OCI-M2 (cell line): ENCODE measurements at regions not wholly inside any gene's neighbourhood (a gene's known extent, or its start where the extent isn't known, plus 50 kb on each side); places are given as distances from the start of the nearest gene placed in this dataset.

ENCODE experiments used
- DNase-seq: peaks from one replicate; lab custom pipeline; 2025; ENCODE audit not compliant: unreplicated experiment; lab: John Stamatoyannopoulos, UW

- DNase-seq = no peak
These were observed 275.5 kb upstream of the FMN2 start for GRCh38 chr1:239816081-239816782.

GRCh38 chr1:239817276-239817675 is 274.4 kb upstream of the FMN2 start:
- DNase-seq = no peak

- DNase-seq = no peak
These were observed 273.9 kb upstream of the FMN2 start for GRCh38 chr1:239817801-239818200.

GRCh38 chr1:239819096-239819495 is 272.6 kb upstream of the FMN2 start:
- DNase-seq = no peak

GRCh38 chr1:239819756-239820250 is 271.9 kb upstream of the FMN2 start:
- no peak for DNase-seq

GRCh38 chr1:239823852-239824251 is 267.8 kb upstream of the FMN2 start:
- DNase-seq = no peak

- no peak for DNase-seq
These were observed 265.5 kb upstream of the FMN2 start for GRCh38 chr1:239826211-239826610.

GRCh38 chr1:239826736-239827135 is 264.9 kb upstream of the FMN2 start:
- DNase-seq = no peak

- no peak for DNase-seq
These were observed 262.1 kb upstream of the FMN2 start for GRCh38 chr1:239829535-239829934.

GRCh38 chr1:239831577-239832355 is 259.9 kb upstream of the FMN2 start:
- DNase-seq = no peak

GRCh38 chr1:239833723-239834122 is 258.0 kb upstream of the FMN2 start:
- DNase-seq = no peak

GRCh38 chr1:239835946-239836440 is 255.7 kb upstream of the FMN2 start:
- no peak for DNase-seq

GRCh38 chr1:239840336-239840735 is 251.3 kb upstream of the FMN2 start:
- no peak for DNase-seq

- no peak for DNase-seq
These were observed 250.9 kb upstream of the FMN2 start for GRCh38 chr1:239840790-239841189.

- no peak for DNase-seq
These were observed 250.1 kb upstream of the FMN2 start for GRCh38 chr1:239841631-239842030.

- no peak for DNase-seq
These were observed 248.1 kb upstream of the FMN2 start for GRCh38 chr1:239843541-239843940.

- DNase-seq = no peak
These were observed 246.8 kb upstream of the FMN2 start for GRCh38 chr1:239844833-239845232.

GRCh38 chr1:239854922-239855321 is 236.8 kb upstream of the FMN2 start:
- no peak for DNase-seq

- DNase-seq = no peak
These were observed 235.6 kb upstream of the FMN2 start for GRCh38 chr1:239856067-239856466.

GRCh38 chr1:239856924-239857323 is 234.8 kb upstream of the FMN2 start:
- DNase-seq = no peak

GRCh38 chr1:239858057-239858456 is 233.6 kb upstream of the FMN2 start:
- DNase-seq = no peak

- DNase-seq = no peak
These were observed 233.2 kb upstream of the FMN2 start for GRCh38 chr1:239858529-239858928.
